Activated naive CD8-positive, alpha-beta T cell treated with anti-CD3 and anti-CD28 coated beads, Interleukin-2, amount 50 U/mL, for 16 hours (primary cell): ENCODE measurements at regions not wholly inside any gene's neighbourhood (a gene's known extent, or its start where the extent isn't known, plus 50 kb on each side); places are given as distances from the start of the nearest gene placed in this dataset.

Experiments used
- DNase-seq: peaks from one replicate; pipeline ENCODE4 v3.0.0-alpha.2; 2020; ENCODE audit warnings: low read depth, low spot score

DNA sequence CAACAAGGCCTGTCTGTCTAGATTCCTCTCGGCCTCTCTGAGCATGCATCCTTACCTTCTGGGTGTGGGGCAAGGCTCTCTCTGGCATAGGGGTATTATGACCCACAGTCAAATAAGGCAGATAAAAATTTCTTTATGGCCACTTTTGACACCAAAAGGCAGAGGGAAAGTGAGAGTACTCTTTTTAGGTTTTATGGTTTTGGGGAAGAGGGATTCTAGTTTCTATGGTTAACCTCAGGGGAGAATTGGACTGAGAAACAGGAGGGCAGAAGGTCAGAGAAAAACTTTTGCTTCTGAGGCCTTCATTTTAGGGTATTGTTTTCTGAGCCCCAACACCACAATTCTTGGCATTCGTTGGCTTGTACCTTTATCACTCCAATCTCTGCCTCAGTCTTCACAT lies 70.0 kb upstream of the CCDC54 start:
- no peak for DNase-seq

DNA sequence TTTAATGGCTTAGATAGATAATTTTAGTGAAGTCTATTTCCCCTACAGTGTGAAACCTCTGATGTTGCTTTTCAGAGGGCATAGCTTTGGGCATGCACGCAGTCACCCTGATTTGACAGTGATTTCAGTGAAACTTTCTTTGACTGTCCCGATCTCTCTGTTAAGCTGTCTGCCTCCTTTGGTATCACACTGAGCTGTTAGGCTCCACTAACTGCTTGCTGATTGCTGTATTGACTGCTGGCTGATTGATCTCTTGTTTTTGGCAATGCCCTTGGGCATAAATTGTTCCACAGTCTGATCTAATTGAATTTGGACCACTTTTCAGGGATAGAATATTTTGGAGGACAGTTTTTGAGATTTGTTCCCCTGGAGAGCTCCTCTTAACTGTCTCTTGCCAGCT lies 68.5 kb upstream of the CCDC54 start:
- DNase-seq: no peak

DNA sequence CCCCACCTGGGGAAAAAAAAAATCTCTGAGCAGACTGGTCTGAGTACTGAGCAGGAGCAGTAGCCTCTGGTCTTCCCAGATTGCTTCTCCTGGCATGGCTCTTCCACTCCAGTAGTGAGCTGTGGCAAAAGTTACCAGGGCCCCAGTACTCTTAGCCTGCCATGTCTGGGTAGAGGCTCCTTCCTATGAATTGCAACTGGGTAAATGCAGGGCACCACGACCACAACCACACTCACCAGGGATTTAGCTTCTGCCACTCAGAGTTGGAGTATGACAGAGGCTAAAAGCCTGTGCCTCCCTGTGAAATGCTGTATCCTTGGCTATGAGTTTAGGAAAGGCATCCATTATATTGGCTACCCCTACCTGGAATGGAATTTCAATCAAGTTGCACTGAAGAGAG lies 67.9 kb upstream of the CCDC54 start:
- DNase-seq: no peak

DNA sequence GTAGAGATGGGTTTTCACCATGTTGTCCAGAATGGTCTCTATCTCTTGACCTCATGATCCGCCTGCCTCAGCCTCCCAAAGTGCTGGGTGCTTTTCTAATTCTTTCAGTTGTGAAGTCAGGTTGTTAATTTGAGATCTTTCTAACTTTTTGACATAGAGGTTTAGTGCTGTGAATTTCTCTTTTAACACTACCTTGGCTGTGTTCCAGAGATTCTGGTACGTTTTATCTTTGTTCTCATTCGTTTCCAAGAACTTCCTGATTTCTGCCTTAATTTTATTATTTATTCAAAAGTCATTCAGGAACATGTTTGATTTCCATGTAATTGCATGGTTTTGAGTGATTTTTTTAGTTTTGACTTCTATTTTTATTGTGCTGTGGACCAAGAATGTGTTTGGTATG lies 63.5 kb upstream of the CCDC54 start:
- DNase-seq: no peak

DNA sequence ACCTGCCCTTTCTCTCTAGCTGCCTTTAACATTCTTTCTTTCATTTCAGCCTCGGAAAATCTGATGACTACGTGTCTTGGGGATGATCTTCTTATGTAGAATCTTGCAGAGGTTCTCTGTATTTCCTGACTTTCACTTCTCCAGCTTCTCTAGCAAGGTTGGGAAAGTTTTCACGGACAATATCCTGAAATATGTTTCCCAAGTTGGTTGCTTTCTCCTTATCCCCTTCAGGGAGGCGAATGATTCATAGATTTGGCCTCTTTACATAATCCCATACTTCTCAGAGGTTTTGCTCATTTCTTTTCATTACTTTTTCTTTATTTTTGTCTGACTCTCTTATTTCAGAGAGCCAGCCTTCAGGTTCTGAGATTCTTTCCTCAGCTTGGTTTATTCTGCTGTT lies 62.1 kb upstream of the CCDC54 start:
- no peak for DNase-seq

DNA sequence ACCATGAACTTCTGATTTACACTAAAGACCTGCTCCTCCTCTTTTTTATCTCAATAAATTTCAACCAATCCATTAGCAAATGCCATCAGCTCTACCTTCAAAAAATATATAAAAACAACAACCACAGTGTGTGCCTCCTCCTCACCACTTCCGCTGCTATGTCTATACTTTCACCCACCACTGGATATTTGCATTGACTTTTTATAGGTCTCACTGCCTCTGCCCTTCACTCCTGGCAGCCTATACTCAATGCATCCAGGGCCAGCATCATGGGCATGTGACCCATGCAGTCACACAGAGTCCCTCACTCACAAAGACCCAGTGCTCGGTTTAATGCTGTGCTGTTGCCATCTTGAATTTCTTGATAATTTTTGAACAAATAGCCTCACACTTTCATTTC lies 53.5 kb upstream of the CCDC54 start:
- DNase-seq: no peak

DNA sequence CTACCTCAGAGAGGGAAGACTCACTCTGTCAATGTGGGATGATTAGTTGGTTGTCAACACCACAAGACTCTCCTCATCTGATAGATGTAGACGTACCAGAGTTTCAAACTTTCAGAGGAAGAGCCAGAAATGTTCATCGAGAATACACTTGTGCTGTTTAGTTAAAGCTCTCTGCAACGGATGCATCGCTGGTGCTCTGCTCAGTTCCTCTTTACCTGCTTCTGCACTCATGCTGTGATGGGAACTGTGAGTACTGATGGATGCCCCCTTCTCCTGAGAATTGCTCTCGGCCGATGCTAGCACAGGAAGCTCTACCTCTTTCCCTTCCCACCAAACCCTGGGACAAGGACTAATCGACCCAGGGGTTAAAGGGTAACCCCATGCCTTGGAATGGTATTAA lies 51.8 kb upstream of the CCDC54 start:
- DNase-seq: no peak
